ENCODE measurements at regions not wholly inside any gene's neighbourhood (a gene's known extent, or its start where the extent isn't known, plus 50 kb on each side); places are given as distances from the start of the nearest gene placed in this dataset.

DNA sequence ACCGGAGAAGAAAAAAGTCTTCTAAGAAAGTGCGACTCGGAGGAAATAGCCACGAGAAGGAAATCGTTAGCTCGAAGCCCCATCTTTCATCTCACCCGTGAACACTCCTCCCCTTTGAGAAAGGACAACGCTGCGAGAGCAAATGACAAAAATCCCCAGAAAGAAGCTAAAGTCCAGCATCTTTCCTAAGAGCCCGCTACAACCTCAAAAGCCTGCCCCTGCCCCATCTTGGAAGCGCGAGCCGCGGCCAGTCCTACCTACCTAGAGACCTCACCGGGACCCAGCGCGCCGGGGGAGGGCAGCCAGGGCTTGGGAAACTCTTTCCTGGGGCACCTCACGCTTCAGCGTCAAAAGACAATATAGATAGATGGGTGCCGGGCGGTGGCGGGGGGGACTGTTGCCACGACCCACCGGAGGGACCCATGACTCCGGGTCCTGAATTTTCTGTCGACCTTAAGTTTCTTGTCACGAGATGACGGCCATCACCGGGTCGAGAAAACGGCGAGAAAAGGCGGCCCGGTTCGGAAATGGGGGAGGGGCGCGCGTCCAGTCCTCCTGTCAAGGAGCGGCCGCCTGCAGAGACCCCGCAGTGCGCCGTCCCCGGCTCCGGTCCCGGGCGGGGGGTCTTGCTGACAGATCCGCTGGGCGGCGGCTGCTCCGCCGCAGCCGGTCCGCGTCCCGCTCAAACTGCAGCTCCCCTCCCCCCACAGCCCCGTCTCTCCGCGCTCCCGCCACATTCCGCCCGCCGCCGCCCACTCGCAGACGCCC lies 65.9 kb downstream of the KCNRG start:
- DNase-seq (ENCODE audit: low read depth), result peak; percentile 72
- Histone ChIP-seq H3K4me3 (ENCODE audit: low read length) (peak overlapping the region; percentile 89), H3K9me3 (ENCODE audit: control insufficient read depth, low read length) (no peaks in the 10 kb centered on the region), H3K4me1 (ENCODE audit: control insufficient read depth, insufficient read depth, low read length) (peaks cover 42% of the 10 kb centered on the region), H3K36me3 (ENCODE audit: control insufficient read depth, insufficient read depth, low read length, severe bottlenecking) (no peaks in the 10 kb centered on the region), H3K27me3 (replicated peaks; ENCODE audit: control insufficient read depth, insufficient read depth, low read length) (no peaks in the 10 kb centered on the region), H3K9ac (ENCODE audit: low read length) (peak overlapping the region; percentile 87)

- peak overlapping the region; percentile 87 for H3K9ac ChIP-seq (ENCODE audit: low read length)
- peaks cover 34% of the 10 kb centered on the region for H3K4me1 ChIP-seq (ENCODE audit: control insufficient read depth, insufficient read depth, low read length)
- peak; percentile 100 for DNase-seq (ENCODE audit: low read depth)
- no peaks in the 10 kb centered on the region for H3K27me3 ChIP-seq (replicated peaks; ENCODE audit: control insufficient read depth, insufficient read depth, low read length)
- no peaks in the 10 kb centered on the region for H3K9me3 ChIP-seq (ENCODE audit: control insufficient read depth, low read length)
- H3K36me3 ChIP-seq (ENCODE audit: control insufficient read depth, insufficient read depth, low read length, severe bottlenecking), result no peaks in the 10 kb centered on the region
- H3K4me3 ChIP-seq (ENCODE audit: low read length), result peak overlapping the region; percentile 89
Observed at GRCh38 chr13:50081679-50082425, 66.6 kb downstream of the KCNRG start.

GRCh38 chr13:50082426-50083281 lies 67.4 kb downstream of the KCNRG start:
- DNase-seq (ENCODE audit: low read depth), result peak; percentile 77
- H3K27me3 ChIP-seq (replicated peaks; ENCODE audit: control insufficient read depth, insufficient read depth, low read length), result no peaks in the 10 kb centered on the region
- H3K4me3 ChIP-seq (ENCODE audit: low read length), result peak overlapping the region; percentile 89
- H3K9me3 ChIP-seq (ENCODE audit: control insufficient read depth, low read length), result no peaks in the 10 kb centered on the region
- peak overlapping the region; percentile 85 for H3K9ac ChIP-seq (ENCODE audit: low read length)
- peaks cover 30% of the 10 kb centered on the region for H3K4me1 ChIP-seq (ENCODE audit: control insufficient read depth, insufficient read depth, low read length)
- H3K36me3 ChIP-seq (ENCODE audit: control insufficient read depth, insufficient read depth, low read length, severe bottlenecking), result no peaks in the 10 kb centered on the region

GRCh38 chr13:50085063-50085462 lies 69.8 kb downstream of the KCNRG start:
- Histone ChIP-seq H3K36me3 (ENCODE audit: control insufficient read depth, insufficient read depth, low read length, severe bottlenecking) (no peaks in the 10 kb centered on the region), H3K9ac (ENCODE audit: low read length) (peak overlapping the region; percentile 32), H3K4me1 (ENCODE audit: control insufficient read depth, insufficient read depth, low read length) (peaks cover 22% of the 10 kb centered on the region), H3K9me3 (ENCODE audit: control insufficient read depth, low read length) (no peaks in the 10 kb centered on the region), H3K27me3 (replicated peaks; ENCODE audit: control insufficient read depth, insufficient read depth, low read length) (no peaks in the 10 kb centered on the region), H3K4me3 (ENCODE audit: low read length) (peak overlapping the region; percentile 70)
- DNase-seq (ENCODE audit: low read depth), result peak; percentile 89

DNA sequence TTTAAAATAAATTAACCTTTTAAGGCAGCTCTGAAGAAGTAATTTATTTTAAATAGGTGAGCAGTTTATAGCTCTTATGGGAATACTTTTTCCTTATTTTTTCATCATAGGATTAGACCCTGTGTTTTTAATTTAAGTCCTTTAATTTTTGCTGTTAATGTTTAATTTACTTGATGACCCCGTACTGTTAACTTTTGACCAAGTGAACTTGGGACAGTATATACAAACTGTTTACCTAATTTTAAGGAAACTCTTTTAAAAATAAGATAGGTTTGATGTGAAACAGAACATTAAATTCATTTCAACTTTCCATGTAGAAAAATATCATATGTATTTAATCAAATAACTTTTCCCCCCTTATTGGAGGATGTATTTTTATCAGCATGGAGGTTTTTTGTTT lies 74.4 kb downstream of the KCNRG start:
- Histone ChIP-seq H3K9me3 (ENCODE audit: control insufficient read depth, low read length) (no peaks in the 10 kb centered on the region), H3K4me3 (ENCODE audit: low read length) (no peak overlapping the region), H3K9ac (ENCODE audit: low read length) (no peak overlapping the region), H3K4me1 (ENCODE audit: control insufficient read depth, insufficient read depth, low read length) (peaks cover 8% of the 10 kb centered on the region), H3K36me3 (ENCODE audit: control insufficient read depth, insufficient read depth, low read length, severe bottlenecking) (peaks cover 3% of the 10 kb centered on the region), H3K27me3 (replicated peaks; ENCODE audit: control insufficient read depth, insufficient read depth, low read length) (no peaks in the 10 kb centered on the region)
- no peak for DNase-seq (ENCODE audit: low read depth)

DNA sequence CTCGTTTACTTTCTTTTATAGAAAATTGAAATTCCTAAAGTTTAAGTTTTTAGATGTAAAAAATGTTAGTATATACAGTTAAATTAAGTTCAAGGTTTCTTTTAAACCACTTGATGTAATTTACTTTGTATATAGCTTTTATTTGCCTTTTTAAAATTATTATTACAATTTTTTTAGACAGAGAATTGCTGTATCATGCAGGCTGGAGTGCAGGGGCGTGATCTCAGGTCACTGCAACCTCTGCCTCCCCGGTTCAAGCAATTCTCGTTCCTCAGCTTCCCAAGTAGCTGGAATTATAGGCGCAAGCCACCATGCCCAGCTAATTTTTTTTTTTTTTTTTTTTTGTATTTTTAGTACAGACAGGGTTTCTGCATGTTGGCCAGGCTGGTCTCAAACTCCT lies 75.0 kb downstream of the KCNRG start:
- Histone ChIP-seq H3K27me3 (replicated peaks; ENCODE audit: control insufficient read depth, insufficient read depth, low read length) (no peaks in the 10 kb centered on the region), H3K9ac (ENCODE audit: low read length) (no peak overlapping the region), H3K4me3 (ENCODE audit: low read length) (no peak overlapping the region), H3K9me3 (ENCODE audit: control insufficient read depth, low read length) (no peaks in the 10 kb centered on the region), H3K36me3 (ENCODE audit: control insufficient read depth, insufficient read depth, low read length, severe bottlenecking) (peaks cover 3% of the 10 kb centered on the region), H3K4me1 (ENCODE audit: control insufficient read depth, insufficient read depth, low read length) (peaks cover 2% of the 10 kb centered on the region)
- DNase-seq (ENCODE audit: low read depth), result no peak

DNA sequence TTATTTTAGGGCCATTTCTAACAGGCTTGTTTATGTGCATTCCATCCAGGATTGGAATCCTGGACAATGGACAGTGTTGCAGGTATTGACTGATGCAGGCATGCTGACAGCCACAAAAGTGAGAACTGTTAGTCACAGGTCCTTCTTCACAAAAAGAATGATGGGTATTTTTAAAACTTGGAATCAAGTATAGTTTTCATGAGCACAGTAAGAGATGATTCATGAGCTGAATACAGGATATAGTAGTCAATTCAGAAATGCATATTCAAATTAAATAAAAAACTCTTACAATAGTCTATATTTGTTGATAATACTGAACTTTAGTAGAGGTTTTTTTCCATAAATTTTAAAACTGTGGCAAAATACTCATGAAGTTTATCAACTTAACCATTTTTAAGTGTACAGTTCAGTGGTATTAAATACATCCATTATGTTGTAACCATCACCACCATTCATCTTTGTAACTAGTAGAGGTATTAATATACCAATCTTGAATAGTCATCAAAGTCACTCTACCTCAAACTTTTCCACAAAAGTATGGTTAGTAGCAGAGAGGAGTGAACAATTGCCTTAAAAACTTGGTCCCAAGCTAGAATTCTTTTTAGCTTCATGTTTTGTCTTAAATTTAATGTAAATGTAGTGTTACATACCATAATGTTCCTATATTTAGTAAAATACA lies 79.5 kb downstream of the KCNRG start:
- H3K4me3 ChIP-seq (ENCODE audit: low read length), result no peak overlapping the region
- peaks cover 16% of the 10 kb centered on the region for H3K36me3 ChIP-seq (ENCODE audit: control insufficient read depth, insufficient read depth, low read length, severe bottlenecking)
- H3K9me3 ChIP-seq (ENCODE audit: control insufficient read depth, low read length), result peaks cover 17% of the 10 kb centered on the region
- DNase-seq (ENCODE audit: low read depth), result no peak
- no peak overlapping the region for H3K9ac ChIP-seq (ENCODE audit: low read length)
- no peaks in the 10 kb centered on the region for H3K4me1 ChIP-seq (ENCODE audit: control insufficient read depth, insufficient read depth, low read length)
- no peaks in the 10 kb centered on the region for H3K27me3 ChIP-seq (replicated peaks; ENCODE audit: control insufficient read depth, insufficient read depth, low read length)

DNA sequence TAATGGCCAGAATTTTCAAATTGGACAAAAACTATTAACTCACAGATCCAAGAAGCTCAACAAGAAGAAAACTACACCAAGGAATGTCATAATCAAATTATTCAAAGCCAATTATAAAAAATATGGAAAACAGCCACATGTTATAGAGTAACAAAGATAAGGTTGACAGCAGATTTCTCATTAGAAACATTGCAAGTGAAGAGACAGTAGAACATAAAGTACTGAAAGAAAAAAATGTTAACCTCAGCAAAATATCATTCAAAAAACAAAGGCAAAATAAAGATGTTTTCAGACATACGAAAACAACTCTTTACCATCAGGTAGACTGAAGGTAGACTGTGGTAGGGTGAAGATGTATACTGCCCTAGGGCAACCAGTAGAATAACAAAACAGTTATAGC lies 83.4 kb downstream of the KCNRG start:
- Histone ChIP-seq H3K4me3 (ENCODE audit: low read length) (no peak overlapping the region), H3K36me3 (ENCODE audit: control insufficient read depth, insufficient read depth, low read length, severe bottlenecking) (peaks cover 13% of the 10 kb centered on the region), H3K9ac (ENCODE audit: low read length) (no peak overlapping the region), H3K27me3 (replicated peaks; ENCODE audit: control insufficient read depth, insufficient read depth, low read length) (no peaks in the 10 kb centered on the region), H3K9me3 (ENCODE audit: control insufficient read depth, low read length) (peaks cover 17% of the 10 kb centered on the region), H3K4me1 (ENCODE audit: control insufficient read depth, insufficient read depth, low read length) (no peaks in the 10 kb centered on the region)
- DNase-seq (ENCODE audit: low read depth), result no peak

- Histone ChIP-seq H3K9me3 (ENCODE audit: control insufficient read depth, low read length) (peaks cover 17% of the 10 kb centered on the region), H3K27me3 (replicated peaks; ENCODE audit: control insufficient read depth, insufficient read depth, low read length) (no peaks in the 10 kb centered on the region), H3K4me3 (ENCODE audit: low read length) (no peak overlapping the region), H3K9ac (ENCODE audit: low read length) (no peak overlapping the region), H3K4me1 (ENCODE audit: control insufficient read depth, insufficient read depth, low read length) (no peaks in the 10 kb centered on the region), H3K36me3 (ENCODE audit: control insufficient read depth, insufficient read depth, low read length, severe bottlenecking) (peaks cover 13% of the 10 kb centered on the region)
- DNase-seq (ENCODE audit: low read depth), result no peak
Observed at GRCh38 chr13:50099473-50099872, 84.2 kb downstream of the KCNRG start.

- Histone ChIP-seq H3K9me3 (ENCODE audit: control insufficient read depth, low read length) (peaks cover 17% of the 10 kb centered on the region), H3K36me3 (ENCODE audit: control insufficient read depth, insufficient read depth, low read length, severe bottlenecking) (peaks cover 13% of the 10 kb centered on the region), H3K4me3 (ENCODE audit: low read length) (no peak overlapping the region), H3K27me3 (replicated peaks; ENCODE audit: control insufficient read depth, insufficient read depth, low read length) (no peaks in the 10 kb centered on the region), H3K9ac (ENCODE audit: low read length) (no peak overlapping the region), H3K4me1 (ENCODE audit: control insufficient read depth, insufficient read depth, low read length) (no peaks in the 10 kb centered on the region)
- no peak for DNase-seq (ENCODE audit: low read depth)
Observed at GRCh38 chr13:50101590-50101989, 86.3 kb downstream of the KCNRG start.
